ENCODE measurements at regions not wholly inside any gene's neighbourhood (a gene's known extent, or its start where the extent isn't known, plus 50 kb on each side); places are given as distances from the start of the nearest gene placed in this dataset.
"Not testable (repeated sequence)": the region's sequence is repeated elsewhere in the genome, so short reads cannot be mapped to it uniquely, and the experiment has no call there.

GRCh38 chr9:39583413-39583747, 227.9 kb downstream of the SPATA31A1 start:
- not testable (repeated sequence) for TF ChIP-seq CTCF (conservative IDR thresholded peaks at IDR 0.05 in 1 of 2, IDR thresholded peaks at IDR 0.05 in 1 of 2; ENCODE audit: low read depth in 1 of 2, low read length in 2 of 2); EZH2 (IDR thresholded peaks at IDR 0.05; ENCODE audit: low read length, missing control alignments)

Data from fibroblast of lung (primary cell).